Panc1 (cell line): ENCODE measurements at regions not wholly inside any gene's neighbourhood (a gene's known extent, or its start where the extent isn't known, plus 50 kb on each side); places are given as distances from the start of the nearest gene placed in this dataset.

Experiments
- ATAC-seq: fragments of 200-7000 bp; cut with Tn5 transposase; 2 replicates; pipeline ENCODE4 v1.9.1; 2020; ENCODE audit warnings: mild to moderate bottlenecking, moderate library complexity
- BruUV-seq: library from RNA; stranded (reverse); fragments of 400-500 nt; replicated peaks from 2 replicates; lab custom pipeline; 2021; lab: Mats Ljungman, UMichigan
- CTCF ChIA-PET: fragments of 300-600 bp; sonication (Branson Sonifier 250); formaldehyde crosslinking; loops from one replicate; lab custom pipeline; 2022; ENCODE audit warnings: antibody characterized with exemption; lab: Charles Lee
- POLR2A ChIA-PET: fragments of 300-600 bp; sonication (Branson Sonifier 250); formaldehyde crosslinking; loops from one replicate; lab custom pipeline; 2022; ENCODE audit warnings: antibody characterized with exemption; lab: Charles Lee
- DNase-seq: peaks from one replicate; pipeline ENCODE4 v3.0.0-alpha.2; 2010; ENCODE audit warnings: low read depth, low spot score
- H3K27ac ChIP-seq: 2 replicates; pipeline ENCODE4 v1.5.1; 2011; ENCODE audit warnings: mild to moderate bottlenecking, low read length, inconsistent platforms
- H3K27me3 ChIP-seq: fragments of 200-500 bp; sonication (Bioruptor generic); 2 replicates; pipeline ENCODE4 v1.6.0; 2014; ENCODE audit warnings: low read length, inconsistent platforms; ENCODE audit not compliant: control insufficient read depth, insufficient read depth
- H3K36me3 ChIP-seq: fragments of 200-500 bp; sonication (Bioruptor generic); 2 replicates; pipeline ENCODE4 v1.5.1; 2014; ENCODE audit warnings: inconsistent platforms, mild to moderate bottlenecking, low read length, moderate library complexity; ENCODE audit not compliant: control insufficient read depth, insufficient read depth
- H3K4me1 ChIP-seq: 2 replicates; pipeline ENCODE4 v1.5.1; 2011; ENCODE audit warnings: inconsistent platforms, mild to moderate bottlenecking, low read length, moderate library complexity; ENCODE audit not compliant: control insufficient read depth, insufficient read depth
- H3K4me3 ChIP-seq, 2 experiments: 2 replicates each; pipeline ENCODE4 v1.5.1; 2011 to 2012; ENCODE audit warnings: low read depth in 2 of 2, low read length in 2 of 2, mild to moderate bottlenecking in 2 of 2, inconsistent platforms in 1 of 2, moderate library complexity in 1 of 2
- H3K9me3 ChIP-seq: fragments of 200-500 bp; sonication (Bioruptor generic); 2 replicates; pipeline ENCODE4 v1.5.1; 2014; ENCODE audit warnings: low read depth, mild to moderate bottlenecking, inconsistent platforms, low read length, moderate library complexity; ENCODE audit not compliant: control insufficient read depth, insufficient read depth
- CTCF ChIP-seq: fragments of 450-650 bp; IDR thresholded peaks from 2 replicates; pipeline ENCODE4 v1.5.1; 2017; ENCODE audit warnings: mild to moderate bottlenecking
- POLR2AphosphoS5 ChIP-seq: IDR thresholded peaks from 2 replicates; pipeline ENCODE4 v1.6.1; 2012; ENCODE audit warnings: mild to moderate bottlenecking, low read depth, low read length, moderate library complexity
- REST ChIP-seq, 2 experiments: IDR thresholded peaks; 2 replicates each; pipeline ENCODE4 v1.6.1; 2011 to 2012; ENCODE audit warnings: low read depth in 2 of 2, control low read depth in 1 of 2, low read length in 1 of 2, mild to moderate bottlenecking in 1 of 2, moderate library complexity in 1 of 2; ENCODE audit not compliant: insufficient read depth in 1 of 2
- SIN3A ChIP-seq: IDR thresholded peaks from 2 replicates; pipeline ENCODE4 v1.6.1; 2012; ENCODE audit warnings: low read depth, mild to moderate bottlenecking, low read length, moderate library complexity, borderline replicate concordance; ENCODE audit not compliant: insufficient read depth
- TCF7L2 ChIP-seq: IDR thresholded peaks from 2 replicates; pipeline ENCODE4 v1.6.1; 2011; ENCODE audit warnings: mild to moderate bottlenecking, low read depth, low read length, inconsistent platforms
- in situ Hi-C: cut with HindIII; loops from 2 replicates; pipeline ENCODE4 v1.10.0; 2016; ENCODE audit warnings: low sequenced_read_pairs, low pct_unique_long_range_greater_than_20kb
- intact Hi-C: fragments of 100-400 bp; cut with micrococcal nuclease; formaldehyde crosslinking; loops from one replicate; pipeline ENCODE4 v1.10.0; 2022; ENCODE audit not compliant: unreplicated experiment

GRCh38 chr1:56267611-56268010 lies 311.8 kb downstream of the PLPP3 start:
- DNase-seq: no peak
- Histone ChIP-seq H3K9me3 (no peaks in the 10 kb centered on the region), H3K27me3 (no peaks in the 10 kb centered on the region), H3K4me3 (no peak overlapping the region), H3K27ac (no peak overlapping the region), H3K4me1 (no peaks in the 10 kb centered on the region), H3K36me3 (no peaks in the 10 kb centered on the region)
- ATAC-seq: no peak
- POLR2A ChIA-PET: no interaction called here
- intact Hi-C loops (no loop called here), in situ Hi-C loops (no loop called here)
- TF ChIP-seq POLR2AphosphoS5: no peak
- TF ChIP-seq CTCF: no peak
- no peak for TF ChIP-seq TCF7L2
- TF ChIP-seq REST (IDR thresholded peaks at IDR 0.05; ENCODE audit: insufficient read depth in 1 of 2, low read depth in 2 of 2, low read length in 1 of 2): no peak
- no peak for TF ChIP-seq SIN3A
- BruUV-seq: no TSS peak
- CTCF ChIA-PET: no interaction called here

GRCh38 chr1:56266359-56266758 lies 313.0 kb downstream of the PLPP3 start:
- DNase-seq (no peak), ATAC-seq (no peak)
- Histone ChIP-seq H3K4me3 (no peak overlapping the region), H3K27ac (no peak overlapping the region), H3K4me1 (no peaks in the 10 kb centered on the region), H3K36me3 (no peaks in the 10 kb centered on the region), H3K27me3 (no peaks in the 10 kb centered on the region), H3K9me3 (no peaks in the 10 kb centered on the region)
- no TSS peak for BruUV-seq
- intact Hi-C loops: no loop called here
- TF ChIP-seq REST (IDR thresholded peaks at IDR 0.05; ENCODE audit: insufficient read depth in 1 of 2, low read depth in 2 of 2, low read length in 1 of 2) (no peak), CTCF (no peak), SIN3A (no peak), TCF7L2 (no peak), POLR2AphosphoS5 (no peak)
- in situ Hi-C loops: no loop called here
- ChIA-PET CTCF (no interaction called here), POLR2A (no interaction called here)
